Stimulated activated CD4-positive, alpha-beta T cell treated with anti-CD3 and anti-CD28 coated beads, Interleukin-12 subunit alpha, Interleukin-12 subunit beta, amount 100 ng/mL, for 24 hours (primary cell): ENCODE measurements at regions not wholly inside any gene's neighbourhood (a gene's known extent, or its start where the extent isn't known, plus 50 kb on each side); places are given as distances from the start of the nearest gene placed in this dataset.

ENCODE experiments used
- DNase-seq, 2 experiments: peaks; one replicate each; pipeline ENCODE4 v3.0.0-alpha.2; 2020; ENCODE audit warnings: low read depth in 2 of 2

DNA sequence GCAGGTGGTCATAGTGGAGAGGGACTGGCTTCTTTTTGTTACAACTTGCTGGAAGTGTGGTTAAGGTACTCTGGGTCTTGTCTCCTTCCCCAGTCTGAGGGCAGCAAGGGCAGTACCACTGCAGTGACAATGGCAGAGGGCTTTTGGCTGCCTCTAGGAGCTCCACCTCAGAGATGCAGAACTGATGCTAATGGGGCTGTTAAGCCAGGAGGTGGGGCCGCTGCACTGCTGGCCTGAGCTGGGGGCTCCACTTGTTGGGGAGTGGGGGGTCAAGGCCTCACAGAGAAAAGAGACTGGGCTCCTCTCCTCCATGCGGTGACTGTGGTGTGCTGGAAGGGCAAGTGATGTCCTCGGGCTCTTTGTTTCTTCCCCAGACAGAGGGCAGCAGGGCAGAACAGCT, 135.7 kb downstream of the DSEL start:
- no peak for DNase-seq

DNA sequence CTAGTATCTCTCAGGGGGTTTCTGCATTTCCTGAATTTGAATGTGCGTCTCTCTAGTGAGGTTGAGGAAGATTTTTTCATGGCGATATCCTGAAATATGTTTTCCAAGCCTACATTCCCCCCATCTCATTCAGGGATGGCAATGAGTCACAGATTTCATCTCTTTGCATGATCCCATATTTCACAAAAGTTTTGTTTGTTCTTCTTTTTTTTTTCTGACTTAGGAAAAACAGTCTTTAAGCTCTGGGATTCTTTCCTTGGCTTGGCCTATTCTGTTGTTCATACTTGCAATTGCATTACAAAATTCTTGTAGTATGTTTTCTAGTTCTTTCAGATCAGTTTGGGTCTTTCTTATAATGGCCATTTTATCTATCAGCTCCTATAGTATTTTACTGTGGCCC, 136.5 kb downstream of the DSEL start:
- no peak for DNase-seq

DNA sequence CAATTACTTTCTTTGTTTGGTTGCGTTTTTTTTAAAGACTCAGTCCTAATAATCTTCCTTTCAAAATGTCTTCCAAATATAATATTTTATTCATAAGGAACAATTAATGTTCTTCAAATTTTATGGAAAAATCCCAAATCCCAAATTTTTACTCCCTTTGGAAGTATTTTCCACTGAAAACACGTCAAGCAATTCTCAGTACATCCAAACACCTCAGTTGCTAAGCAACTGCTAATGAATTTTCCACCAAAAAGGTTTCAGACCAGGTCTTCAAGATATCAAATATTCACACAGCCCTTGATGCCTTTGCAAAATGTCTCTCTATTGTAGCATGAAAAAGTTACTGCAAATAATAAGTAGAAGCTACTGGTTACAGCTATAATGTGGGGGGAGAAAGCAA, 140.1 kb downstream of the DSEL start:
- DNase-seq: no peak

DNA sequence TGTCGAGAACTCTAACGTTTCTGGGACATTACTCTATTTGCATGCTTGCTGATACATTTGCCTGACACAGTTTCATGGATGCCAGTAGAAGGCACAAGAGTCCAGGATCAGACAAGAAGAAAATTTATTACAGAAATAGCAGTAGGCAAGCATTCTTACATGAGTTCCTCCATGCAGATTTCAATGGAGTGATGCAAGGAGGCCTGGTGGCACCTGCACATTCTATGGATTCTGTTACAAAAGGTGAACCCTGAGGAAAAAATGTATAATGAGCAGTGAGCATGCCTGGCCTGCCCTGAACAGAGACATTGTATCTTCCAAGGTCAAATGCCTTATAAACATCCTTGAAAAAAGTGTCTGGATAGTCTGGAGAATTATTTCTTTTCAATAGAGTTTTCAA, 142.9 kb downstream of the DSEL start:
- DNase-seq: no peak

DNA sequence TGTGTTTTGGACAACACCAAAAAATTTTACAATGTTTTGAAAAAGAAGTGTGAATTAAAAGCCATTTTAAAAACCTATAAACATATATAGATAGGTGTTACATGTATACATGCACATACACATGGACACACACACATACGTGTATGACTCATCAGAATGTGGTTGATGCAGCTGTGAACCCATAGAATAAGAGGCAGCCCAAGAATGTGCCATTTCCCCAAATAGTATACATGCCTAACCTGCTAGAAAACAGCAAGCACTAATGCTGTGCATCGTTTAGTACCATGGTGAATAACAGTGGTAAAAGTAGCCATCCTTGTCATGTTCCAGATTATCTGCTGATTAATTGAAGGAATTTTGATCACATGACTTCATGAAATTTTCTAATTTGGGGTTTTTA, 149.0 kb downstream of the DSEL start:
- no peak for DNase-seq

DNA sequence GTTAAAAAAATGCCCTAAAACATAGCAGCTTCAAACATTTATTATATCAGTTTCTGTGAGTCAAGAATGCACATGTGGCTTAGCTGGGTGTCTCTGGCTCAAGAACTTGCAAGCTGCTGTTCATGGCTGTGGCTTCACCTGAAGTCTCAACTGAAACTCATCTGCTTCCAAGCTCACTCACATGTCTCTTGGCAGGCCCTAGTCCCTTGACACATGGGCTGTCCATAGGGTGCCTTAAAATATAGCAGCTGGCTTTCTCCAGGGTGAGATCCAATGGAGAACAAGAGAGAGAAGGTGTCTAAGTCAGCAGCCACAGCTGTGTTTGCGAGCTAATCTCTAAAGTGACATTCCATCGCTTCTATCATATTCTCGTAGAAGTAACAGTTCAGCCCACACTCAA, 152.8 kb downstream of the DSEL start:
- no peak for DNase-seq

DNA sequence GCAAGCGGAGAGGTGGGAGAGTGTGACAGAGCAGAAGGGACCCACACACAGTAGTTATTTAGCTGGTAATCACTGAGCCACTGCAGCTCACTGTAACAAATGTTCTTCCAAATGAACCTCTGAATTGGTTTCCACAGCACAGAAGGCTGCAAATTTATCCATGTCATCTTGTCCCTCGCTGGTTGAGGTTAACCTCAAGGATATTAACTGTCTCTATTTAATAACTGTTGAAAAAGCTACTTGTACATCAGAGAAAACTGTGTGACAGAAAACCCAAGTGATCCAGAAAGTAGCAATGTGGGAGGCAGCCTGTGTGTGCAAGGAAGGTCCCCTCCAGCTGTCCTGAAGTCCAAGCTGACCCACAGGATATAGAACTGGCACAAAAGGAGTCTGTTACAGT, 153.6 kb downstream of the DSEL start:
- DNase-seq: no peak

DNA sequence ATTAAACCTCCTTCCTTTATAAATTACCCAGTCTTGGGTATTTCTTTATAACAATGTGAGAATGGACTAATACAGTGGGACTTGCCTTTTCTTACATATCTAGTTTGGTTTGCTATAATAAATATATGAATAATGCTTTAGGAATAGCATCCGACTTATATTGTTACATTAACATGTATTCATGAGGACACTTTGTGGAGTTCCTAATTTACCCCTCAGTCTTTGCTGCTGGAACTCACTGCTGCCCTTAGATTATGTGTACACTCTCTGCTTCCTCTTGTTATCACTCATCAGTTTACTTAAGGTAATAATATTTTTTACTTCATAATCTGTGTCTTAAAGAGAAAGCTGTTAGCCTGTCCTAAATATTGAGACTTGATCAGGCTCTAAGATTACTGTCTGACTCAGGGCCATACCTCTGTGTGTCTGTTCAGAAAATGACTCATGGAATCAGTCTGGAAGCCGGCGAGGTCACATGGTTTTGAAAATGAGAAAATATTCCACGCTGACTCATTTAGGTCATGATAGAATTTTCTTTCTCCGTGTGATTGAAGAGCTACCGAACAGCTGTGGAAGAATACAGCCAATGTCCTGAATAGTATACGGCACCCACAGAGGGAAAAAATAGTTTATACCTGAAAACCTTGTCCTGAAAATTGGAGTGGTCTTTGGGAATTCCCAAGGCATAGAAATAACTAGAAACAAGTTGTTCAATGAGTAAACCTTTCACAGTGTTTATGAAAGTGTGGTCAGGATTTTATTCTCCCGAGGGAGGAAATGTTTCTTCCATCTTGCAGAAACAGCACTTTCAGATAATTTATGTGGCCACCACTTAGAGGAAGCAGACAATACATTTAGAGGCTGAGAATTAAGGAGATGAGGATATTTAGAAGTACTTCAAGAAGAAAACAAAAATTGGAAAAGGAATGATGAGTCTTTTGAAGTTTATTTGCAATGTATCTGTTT, 156.4 kb downstream of the DSEL start:
- DNase-seq: peak in 1 of 2 experiments; percentile 2

DNA sequence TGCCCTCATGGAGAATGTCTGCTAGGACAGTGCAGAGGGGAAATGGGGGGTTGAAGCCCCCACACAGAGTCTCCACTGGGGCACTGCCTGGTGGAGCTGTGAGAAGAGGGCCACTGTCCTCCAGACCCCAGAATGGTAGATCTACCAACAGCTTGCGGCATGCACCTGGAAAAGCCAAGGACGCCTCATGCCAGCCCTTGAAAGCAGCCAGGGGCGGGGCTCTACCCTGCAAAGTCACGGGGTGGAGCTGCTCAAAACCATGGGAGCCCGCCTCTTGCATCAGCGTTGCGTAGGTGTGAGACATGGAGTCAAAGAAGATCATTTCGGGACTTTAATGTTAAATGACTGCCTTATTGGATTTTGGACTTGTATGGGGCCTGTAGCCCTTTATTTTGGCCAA, 157.6 kb downstream of the DSEL start:
- no peak for DNase-seq

DNA sequence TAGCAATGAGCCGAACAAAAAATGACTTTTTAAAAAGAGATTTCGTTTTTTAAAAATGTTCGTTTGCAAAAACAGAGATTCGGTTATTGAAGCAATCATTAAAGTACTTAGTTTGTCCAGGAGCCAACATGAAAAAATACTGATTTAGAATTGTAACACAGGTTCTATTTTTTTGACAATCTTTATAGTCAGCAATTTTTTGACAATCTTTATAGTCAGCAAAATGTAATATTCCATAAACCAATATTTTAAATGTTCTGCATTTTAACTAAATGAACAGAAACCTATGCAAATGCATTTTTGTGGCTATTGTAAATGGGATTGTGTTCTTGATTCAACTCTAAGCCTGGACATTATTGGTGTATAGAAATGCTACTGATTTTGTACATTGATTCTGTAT, 161.8 kb downstream of the DSEL start:
- DNase-seq: no peak

DNA sequence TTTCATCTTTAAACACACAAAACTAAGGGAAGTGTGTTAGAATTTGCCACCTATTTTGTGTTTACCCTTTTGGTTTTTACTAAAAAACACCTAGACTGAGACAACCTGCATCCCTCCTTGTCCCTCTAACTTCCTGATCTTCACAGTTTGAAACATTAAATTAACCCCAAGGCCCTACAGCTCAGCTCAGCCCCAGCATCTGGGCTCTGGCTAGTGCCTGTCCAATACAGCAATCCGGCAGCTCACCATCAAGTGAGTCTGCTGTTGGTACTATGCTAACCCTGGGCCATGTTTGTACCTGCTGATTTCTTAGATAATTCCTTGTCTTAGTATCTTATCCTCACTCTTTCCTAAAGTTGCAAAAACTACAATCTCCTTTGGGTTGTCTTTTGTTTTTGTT, 162.4 kb downstream of the DSEL start:
- no peak for DNase-seq

DNA sequence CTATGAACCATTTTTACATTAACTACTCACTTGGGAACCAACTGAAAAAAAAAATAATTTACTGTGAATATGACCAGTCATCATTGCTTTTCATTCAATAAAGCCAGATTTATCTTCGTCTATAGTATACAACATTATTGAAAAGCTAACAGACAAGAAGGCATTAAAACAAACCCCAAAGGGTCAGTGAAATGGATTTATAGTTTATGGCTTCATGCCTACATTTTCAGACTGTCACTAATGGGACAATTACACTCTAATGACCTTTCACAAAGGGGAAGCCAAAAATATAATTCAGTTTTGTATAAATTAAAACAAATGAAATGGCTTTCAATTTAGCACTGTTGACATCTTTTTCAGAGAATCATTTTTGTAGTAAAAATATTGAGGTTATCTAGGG, 169.1 kb downstream of the DSEL start:
- DNase-seq: no peak

DNA sequence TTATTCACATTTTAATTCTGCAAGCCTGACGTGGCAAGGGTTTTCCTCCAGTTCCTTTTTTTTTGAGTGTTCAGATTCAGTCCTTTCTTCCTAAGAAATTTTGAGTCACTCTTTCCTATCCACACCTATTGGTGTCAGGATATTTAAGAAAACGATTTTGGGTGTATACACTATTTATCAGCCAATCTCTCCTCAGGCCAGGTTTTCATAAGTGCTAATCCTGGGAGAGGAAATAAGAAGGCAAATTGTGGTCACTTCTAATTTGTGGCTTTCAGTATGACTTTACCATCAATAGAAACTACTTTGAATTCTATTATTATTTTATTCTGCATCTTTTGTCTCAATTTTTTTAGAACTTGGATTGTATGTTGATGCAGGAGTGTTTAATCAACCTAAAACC, 174.4 kb downstream of the DSEL start:
- no peak for DNase-seq

DNA sequence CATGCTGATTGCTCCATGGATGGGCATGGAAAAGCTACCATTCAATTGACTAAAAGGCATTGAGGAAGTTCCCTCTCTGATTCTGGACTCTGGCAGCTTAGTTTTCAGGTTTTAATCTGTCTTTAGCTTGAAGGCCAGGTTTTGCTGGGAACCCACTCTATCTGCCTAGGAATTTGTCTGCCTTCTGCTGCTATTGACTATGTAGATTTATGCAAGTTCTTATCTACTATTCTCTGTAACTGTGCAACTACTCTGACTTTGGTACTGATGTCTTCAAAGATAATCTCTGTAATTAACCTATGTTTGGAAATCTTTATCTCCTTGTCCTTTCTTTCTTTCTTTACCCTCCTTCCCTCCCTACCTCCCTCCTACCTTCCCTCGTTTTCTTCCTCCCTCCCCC, 178.8 kb downstream of the DSEL start:
- no peak for DNase-seq

DNA sequence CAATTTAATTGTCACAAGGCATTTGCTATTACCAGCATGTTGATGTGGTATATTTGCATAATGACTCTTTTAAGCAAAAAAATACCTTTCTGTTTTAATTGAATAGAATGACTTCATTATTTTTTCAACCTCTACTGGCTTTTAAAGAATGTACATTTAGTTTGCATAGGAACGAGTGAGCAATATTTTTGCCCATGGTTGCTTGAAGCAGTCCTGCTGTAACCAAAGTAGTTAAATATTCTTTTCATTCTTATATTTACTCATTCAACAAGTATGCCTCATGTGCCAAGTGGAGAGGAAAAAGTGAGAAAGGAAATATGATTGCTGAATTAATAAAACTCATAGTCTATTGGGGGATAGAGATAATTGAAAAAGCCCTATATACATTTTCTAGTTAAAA, 184.7 kb downstream of the DSEL start:
- DNase-seq: no peak

DNA sequence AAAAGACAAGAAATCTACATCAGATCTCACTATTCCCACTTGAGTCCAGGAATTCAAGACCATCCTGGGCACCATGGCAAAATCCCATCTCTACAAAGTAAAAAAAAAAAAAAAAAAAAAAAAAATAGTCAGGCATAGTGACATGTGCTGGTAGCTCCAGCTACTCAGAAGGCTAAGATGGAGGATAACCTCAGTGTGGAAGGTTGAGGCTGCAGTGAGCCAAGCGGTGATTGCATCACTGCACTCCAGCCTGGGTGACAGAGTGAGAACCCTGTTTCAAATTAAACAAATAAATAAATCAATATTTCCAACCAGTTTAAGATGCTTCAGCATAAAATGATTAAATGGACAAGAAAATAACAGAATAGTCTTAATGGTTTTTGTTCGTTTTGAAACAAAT, 197.4 kb downstream of the DSEL start:
- no peak for DNase-seq

DNA sequence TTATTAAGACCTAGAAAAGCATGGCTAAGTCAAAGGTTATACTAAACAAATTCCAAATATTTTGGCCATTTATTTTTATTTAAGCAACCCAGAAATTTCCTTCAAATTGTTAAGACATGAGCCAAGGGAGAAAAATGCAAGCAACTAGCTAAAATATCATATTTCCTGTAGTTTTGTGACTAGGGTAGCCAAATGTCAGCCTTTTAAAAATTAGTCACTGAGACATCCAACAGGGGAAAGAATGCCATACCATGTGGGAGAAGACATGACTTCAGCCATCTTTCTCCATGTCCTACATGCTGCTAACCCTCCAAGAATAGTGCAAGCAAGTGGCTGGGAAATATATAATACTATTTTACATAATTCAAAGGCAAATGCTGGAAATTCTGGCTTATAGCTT, 197.9 kb downstream of the DSEL start:
- DNase-seq: no peak

DNA sequence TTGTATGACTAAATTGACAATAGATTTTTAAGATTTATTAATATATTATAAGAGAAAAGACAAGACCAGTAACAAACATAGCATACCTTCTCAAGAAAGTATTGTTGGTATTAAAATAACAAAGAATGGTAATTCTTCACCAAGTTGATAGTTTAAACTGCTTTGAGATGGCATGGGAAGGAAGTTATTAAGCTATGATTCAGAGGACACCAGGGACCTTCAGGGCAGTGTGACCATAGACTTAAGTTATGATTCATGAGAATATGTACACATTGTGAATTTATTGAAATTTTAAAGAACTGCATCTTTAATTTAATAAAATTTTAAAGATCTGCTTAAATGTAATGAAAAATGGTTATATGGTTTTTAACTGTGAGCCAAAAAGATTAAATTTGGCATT, 205.7 kb downstream of the DSEL start:
- DNase-seq: no peak

DNA sequence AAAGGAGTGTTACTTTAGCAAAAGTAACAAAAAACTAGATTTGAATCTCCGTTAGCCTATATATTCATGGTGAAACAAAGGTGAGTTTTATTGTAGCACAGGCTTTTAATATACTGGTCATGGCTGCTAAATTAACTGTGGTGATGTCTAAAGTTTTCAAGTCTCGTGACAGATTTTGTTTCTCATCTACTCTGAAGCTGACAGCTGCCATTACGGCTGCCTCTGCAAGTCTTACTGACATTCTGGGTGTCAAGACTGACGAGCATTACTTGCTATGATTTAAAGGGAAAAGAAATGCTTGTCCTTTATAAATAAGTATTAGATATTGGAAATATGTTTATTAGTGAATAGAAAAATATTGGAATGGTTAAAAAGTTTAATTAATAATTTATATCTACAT, 207.7 kb downstream of the DSEL start:
- no peak for DNase-seq

DNA sequence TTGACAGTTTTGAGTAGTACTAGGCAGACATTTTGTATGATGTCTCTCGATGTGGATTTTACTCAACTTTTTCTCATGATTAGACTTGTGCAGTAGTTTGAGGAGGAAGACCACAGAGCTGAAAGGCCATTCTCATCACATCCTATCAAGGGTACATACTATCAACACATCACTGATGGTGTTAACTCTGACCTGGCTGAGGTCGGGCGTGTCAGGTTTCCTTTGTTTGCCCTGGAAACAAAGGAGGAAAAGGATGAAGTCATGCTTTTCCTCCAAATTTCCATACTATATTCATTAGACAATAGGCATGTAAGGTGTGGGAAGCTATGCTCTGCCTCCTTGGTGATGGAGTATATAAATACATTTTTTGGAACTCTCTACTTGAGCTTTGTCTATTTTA, 211.1 kb downstream of the DSEL start:
- no peak for DNase-seq

DNA sequence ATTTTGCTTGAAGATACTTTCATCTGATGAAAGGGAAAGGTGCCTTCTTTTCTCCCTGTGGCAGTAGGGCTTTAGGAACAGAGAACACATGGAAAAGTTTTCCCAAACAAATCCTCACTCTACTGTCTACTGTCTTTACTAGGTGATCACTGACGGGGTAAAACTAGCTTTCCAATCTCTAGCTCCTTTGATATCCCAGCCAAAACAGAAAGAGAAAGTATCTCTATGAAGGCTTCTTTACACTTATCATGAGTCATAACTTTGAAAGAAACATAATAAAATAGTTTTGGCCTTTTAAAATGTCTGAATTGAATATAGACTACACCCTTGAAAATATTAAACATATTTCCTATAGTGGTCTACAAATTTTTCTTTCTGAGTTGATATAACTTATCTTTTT, 214.5 kb downstream of the DSEL start:
- DNase-seq: no peak

DNA sequence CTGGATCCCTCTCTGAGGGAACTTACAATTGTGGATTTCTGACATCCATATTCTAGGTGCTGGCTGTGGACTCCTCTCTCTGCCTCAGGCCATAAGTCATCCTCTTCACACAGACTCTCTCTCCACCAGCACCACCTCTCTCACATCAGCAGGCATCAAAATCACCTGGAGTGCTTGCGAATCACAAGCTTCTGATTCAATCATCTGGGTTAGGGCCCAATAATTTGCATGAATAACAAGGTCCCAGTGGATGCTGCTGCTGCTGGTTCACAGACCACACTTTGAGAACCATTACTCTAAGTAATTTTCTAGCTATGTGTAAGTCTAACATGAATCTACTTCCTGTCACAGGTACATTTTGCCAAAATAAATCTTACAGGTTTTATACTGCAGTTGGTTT, 214.9 kb downstream of the DSEL start:
- no peak for DNase-seq

DNA sequence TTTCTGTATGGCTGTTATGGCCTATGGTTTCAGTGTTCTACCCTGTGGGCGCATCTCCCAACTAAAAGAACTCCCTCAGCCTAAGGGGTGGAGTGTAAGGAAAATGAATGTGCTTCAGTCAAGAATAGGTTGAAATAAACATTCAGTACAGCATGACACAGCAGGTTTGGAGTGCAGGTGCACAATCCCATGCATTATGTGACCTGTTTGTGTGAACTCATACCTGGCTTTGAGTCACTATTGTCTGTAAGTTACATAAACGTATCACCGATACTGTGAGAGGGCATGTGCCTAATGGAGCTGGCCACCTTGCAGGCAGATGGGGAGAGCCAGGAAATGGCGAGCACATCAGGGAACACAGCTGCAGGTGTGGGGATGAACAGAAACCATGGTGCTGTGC, 216.0 kb downstream of the DSEL start:
- no peak for DNase-seq

DNA sequence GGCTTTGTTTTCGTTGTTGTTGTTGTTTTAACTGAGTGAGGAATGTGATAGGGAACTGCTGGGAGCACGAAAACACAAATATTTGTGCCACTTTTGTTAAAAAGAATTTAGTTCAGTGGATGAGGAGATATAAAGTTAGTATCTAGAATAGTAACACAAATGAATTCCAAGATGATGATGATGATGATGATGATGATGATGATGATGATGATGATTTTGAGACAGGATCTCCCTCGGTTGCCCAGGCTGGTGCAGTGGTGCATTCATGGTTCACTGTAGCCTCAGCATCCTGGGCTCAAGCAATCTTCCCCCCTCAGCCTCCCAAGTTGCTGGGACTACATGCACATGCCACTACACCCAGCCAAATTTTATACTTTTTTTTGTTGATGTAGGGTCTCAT, 223.7 kb downstream of the DSEL start:
- no peak for DNase-seq
